Smooth muscle cell (in vitro differentiated cells): ENCODE measurements at regions not wholly inside any gene's neighbourhood (a gene's known extent, or its start where the extent isn't known, plus 50 kb on each side); places are given as distances from the start of the nearest gene placed in this dataset.

Experiments used
- DNase-seq: peaks from one replicate; lab custom pipeline; 2025; ENCODE audit not compliant: unreplicated experiment; lab: John Stamatoyannopoulos, UW
- H2AFZ ChIP-seq: fragments of 200-600 bp; sonication (generic); 2 replicates; pipeline ENCODE4 v1.6.0; 2016; ENCODE audit warnings: antibody characterized with exemption, low read depth, mild to moderate bottlenecking
- H3F3A ChIP-seq: fragments of 200-600 bp; sonication (generic); 2 replicates; pipeline ENCODE4 v1.6.0; 2017; ENCODE audit warnings: antibody characterized with exemption, low read depth
- H3K27ac ChIP-seq: fragments of 200-600 bp; sonication (generic); 2 replicates; pipeline ENCODE4 v1.5.1; 2016; ENCODE audit warnings: low read depth, mild to moderate bottlenecking
- H3K27me3 ChIP-seq: fragments of 200-600 bp; sonication (generic); 2 replicates; pipeline ENCODE4 v1.6.1; 2016; ENCODE audit warnings: low read depth, mild to moderate bottlenecking
- H3K36me3 ChIP-seq: fragments of 200-600 bp; sonication (generic); 2 replicates; pipeline ENCODE4 v1.5.1; 2016; ENCODE audit warnings: low read depth
- H3K4me1 ChIP-seq: fragments of 200-600 bp; sonication (generic); 2 replicates; pipeline ENCODE4 v1.5.1; 2016; ENCODE audit warnings: low read depth
- H3K4me2 ChIP-seq: fragments of 200-600 bp; sonication (generic); 2 replicates; pipeline ENCODE4 v1.6.0; 2016; ENCODE audit warnings: mild to moderate bottlenecking
- H3K4me3 ChIP-seq: fragments of 200-600 bp; sonication (generic); 2 replicates; pipeline ENCODE4 v1.5.1; 2016; ENCODE audit warnings: mild to moderate bottlenecking
- H3K79me2 ChIP-seq: fragments of 200-600 bp; sonication (generic); 2 replicates; pipeline ENCODE4 v1.6.0; 2016; ENCODE audit warnings: low read depth, mild to moderate bottlenecking
- H3K9ac ChIP-seq: fragments of 200-600 bp; sonication (generic); 2 replicates; pipeline ENCODE4 v1.6.0; 2016; ENCODE audit warnings: low read depth
- H3K9me3 ChIP-seq: fragments of 200-600 bp; sonication (generic); replicated peaks from 2 replicates; pipeline ENCODE4 v1.5.1; 2016; ENCODE audit warnings: low read depth
- H4K20me1 ChIP-seq: fragments of 200-600 bp; sonication (generic); 2 replicates; pipeline ENCODE4 v1.6.0; 2016; ENCODE audit warnings: low read depth
- CTCF ChIP-seq: fragments of 200-600 bp; sonication (generic); IDR thresholded peaks from 2 replicates; pipeline ENCODE4 v1.5.1; 2017; ENCODE audit warnings: borderline replicate concordance, mild to moderate bottlenecking, antibody characterized with exemption; ENCODE audit not compliant: insufficient read depth, poor library complexity, severe bottlenecking
- WGBS: methylation state at CpG from one replicate; pipeline ENCODE4 v1.1.7; 2016; ENCODE audit warnings: low lambda C conversion rate; 5-methylcytosine and 5-hydroxymethylcytosine counted together

DNA sequence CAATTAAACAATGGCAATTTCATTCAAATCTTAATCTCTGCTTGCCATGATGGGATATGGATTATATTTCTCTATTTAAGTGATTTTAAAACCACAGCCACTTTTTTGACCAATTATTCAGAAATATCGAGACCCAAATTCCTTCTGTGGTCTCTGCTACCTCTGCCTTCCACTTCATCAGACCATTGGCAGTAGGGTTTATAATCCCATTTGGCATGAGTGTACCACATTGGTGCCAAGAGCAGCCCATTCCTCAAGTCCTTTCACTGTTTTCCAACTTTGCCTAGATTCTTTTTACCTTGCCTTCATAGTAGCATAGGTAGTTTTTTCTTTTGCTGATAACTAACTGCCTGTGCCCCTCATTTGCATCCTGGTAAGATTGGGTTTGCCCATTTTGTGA lies 319.9 kb downstream of the ARL4A start:
- Histone ChIP-seq H3K4me1 (no peaks in the 10 kb centered on the region), H4K20me1 (no peaks in the 10 kb centered on the region), H3K9me3 (no peaks in the 10 kb centered on the region), H3F3A (no peaks in the 10 kb centered on the region), H3K27me3 (no peaks in the 10 kb centered on the region), H3K9ac (no peak overlapping the region), H3K4me3 (no peak overlapping the region), H2AFZ (no peak overlapping the region), H3K4me2 (no peak overlapping the region), H3K79me2 (no peaks in the 10 kb centered on the region), H3K36me3 (no peaks in the 10 kb centered on the region), H3K27ac (no peak overlapping the region)
- no peak for TF ChIP-seq CTCF
- 96% methylated on average over 1 of the region's 1 CpG for WGBS
- no peak for DNase-seq

DNA sequence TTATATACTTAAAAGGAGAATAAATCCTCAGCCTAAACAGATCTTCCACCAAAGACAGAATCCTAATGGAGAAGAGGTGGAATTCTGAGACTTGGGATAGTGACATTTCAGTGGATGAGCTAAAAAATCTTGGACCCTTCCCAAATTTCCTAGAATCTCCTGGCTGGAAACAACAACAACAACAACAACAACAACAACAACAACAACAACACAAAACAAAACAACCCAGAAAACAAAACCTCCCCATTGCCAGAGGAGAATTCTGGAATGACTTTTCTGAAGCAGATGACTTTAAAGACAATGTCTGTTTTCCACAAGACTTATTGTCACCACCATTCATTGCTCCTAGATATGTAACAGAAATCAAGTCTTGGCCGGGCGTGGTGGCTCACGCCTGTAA lies 322.1 kb downstream of the ARL4A start:
- H3K27me3 ChIP-seq, result no peaks in the 10 kb centered on the region
- WGBS, result 94% methylated on average over 3 of the region's 3 CpGs
- H3K27ac ChIP-seq, result no peak overlapping the region
- H3K4me1 ChIP-seq, result peaks cover 7% of the 10 kb centered on the region
- H3K4me3 ChIP-seq, result no peak overlapping the region
- H3K4me2 ChIP-seq, result no peak overlapping the region
- no peaks in the 10 kb centered on the region for H3K9me3 ChIP-seq
- H3K9ac ChIP-seq, result no peak overlapping the region
- DNase-seq, result no peak
- no peak for TF ChIP-seq CTCF
- no peaks in the 10 kb centered on the region for H4K20me1 ChIP-seq
- no peaks in the 10 kb centered on the region for H3F3A ChIP-seq
- no peak overlapping the region for H2AFZ ChIP-seq
- no peaks in the 10 kb centered on the region for H3K36me3 ChIP-seq
- H3K79me2 ChIP-seq, result no peaks in the 10 kb centered on the region

DNA sequence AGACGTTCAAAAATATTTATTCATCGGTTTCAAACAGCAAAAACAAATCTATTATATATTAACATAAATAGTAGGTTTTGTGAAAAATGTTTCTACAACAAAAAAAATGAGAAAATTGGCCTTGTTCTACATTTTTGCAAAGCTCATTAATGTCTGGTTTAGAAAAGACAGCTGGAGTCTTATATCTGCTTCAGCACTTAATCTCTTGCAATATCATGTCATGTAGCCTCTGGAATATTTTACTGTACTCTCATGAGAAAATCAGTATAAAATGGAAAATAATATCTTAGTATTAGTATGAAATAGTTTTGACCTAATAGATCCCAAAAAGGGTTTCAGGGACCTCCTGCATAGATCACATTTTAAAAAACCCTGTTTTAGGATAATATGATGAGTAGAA lies 326.6 kb downstream of the ARL4A start:
- WGBS, result 91% methylated on average over 2 of the region's 2 CpGs
- peaks cover 33% of the 10 kb centered on the region for H3K4me1 ChIP-seq
- peak overlapping the region; percentile 45 for H3K4me2 ChIP-seq
- H2AFZ ChIP-seq, result peak overlapping the region; percentile 54
- no peaks in the 10 kb centered on the region for H3K9me3 ChIP-seq
- no peaks in the 10 kb centered on the region for H3K79me2 ChIP-seq
- H3F3A ChIP-seq, result peaks cover 6% of the 10 kb centered on the region
- H3K4me3 ChIP-seq, result no peak overlapping the region
- no peak for DNase-seq
- no peak overlapping the region for H3K9ac ChIP-seq
- no peak for TF ChIP-seq CTCF
- no peaks in the 10 kb centered on the region for H3K36me3 ChIP-seq
- H3K27me3 ChIP-seq, result no peaks in the 10 kb centered on the region
- no peak overlapping the region for H3K27ac ChIP-seq
- no peaks in the 10 kb centered on the region for H4K20me1 ChIP-seq

GRCh38 chr7:13016036-13016581 lies 328.7 kb downstream of the ARL4A start:
- Histone ChIP-seq H3K27me3 (no peaks in the 10 kb centered on the region), H3K27ac (peak overlapping the region; percentile 94), H3K9ac (no peak overlapping the region), H3K79me2 (no peaks in the 10 kb centered on the region), H3K4me1 (peaks cover 44% of the 10 kb centered on the region), H3K9me3 (no peaks in the 10 kb centered on the region), H4K20me1 (no peaks in the 10 kb centered on the region), H3F3A (peaks cover 6% of the 10 kb centered on the region), H3K36me3 (no peaks in the 10 kb centered on the region), H3K4me3 (no peak overlapping the region), H2AFZ (no peak overlapping the region), H3K4me2 (no peak overlapping the region)
- 95% methylated on average over 11 of the region's 11 CpGs for WGBS
- no peak for DNase-seq
- TF ChIP-seq CTCF, result no peak
